OCI-LY7 (cell line): ENCODE measurements at regions not wholly inside any gene's neighbourhood (a gene's known extent, or its start where the extent isn't known, plus 50 kb on each side); places are given as distances from the start of the nearest gene placed in this dataset.

ENCODE experiments used
- BruUV-seq: library from RNA; stranded (reverse); fragments of 400-500 nt; replicated peaks from 2 replicates; lab custom pipeline; 2021; lab: Mats Ljungman, UMichigan
- CTCF ChIA-PET: fragments of 300-600 bp; sonication (Branson Sonifier 250); formaldehyde crosslinking; loops from one replicate; lab custom pipeline; 2022; ENCODE audit warnings: antibody characterized with exemption; ENCODE audit not compliant: unreplicated experiment; lab: Charles Lee
- POLR2A ChIA-PET: fragments of 300-600 bp; sonication (Branson Sonifier 250); formaldehyde crosslinking; loops from one replicate; lab custom pipeline; 2022; ENCODE audit warnings: antibody characterized with exemption; lab: Charles Lee
- DNase-seq: peaks from one replicate; pipeline ENCODE4 v3.0.0-alpha.2; 2015; ENCODE audit warnings: low spot score
- H2AFZ ChIP-seq: fragments of 200-600 bp; sonication (generic), shearing (Covaris generic); 2 replicates; pipeline ENCODE4 v1.6.1; 2014; ENCODE audit warnings: mild to moderate bottlenecking, antibody characterized with exemption, low read length, moderate library complexity
- H3K27ac ChIP-seq: fragments of 200-600 bp; sonication (generic); 2 replicates; pipeline ENCODE4 v1.5.1; 2014; ENCODE audit warnings: mixed run types, low read depth, mild to moderate bottlenecking, moderate library complexity, low read length, inconsistent platforms; ENCODE audit not compliant: poor library complexity, severe bottlenecking
- H3K36me3 ChIP-seq: fragments of 200-600 bp; sonication (generic); 2 replicates; pipeline ENCODE4 v1.6.1; 2014; ENCODE audit warnings: mild to moderate bottlenecking, antibody characterized with exemption, low read length, moderate library complexity, mixed read lengths; ENCODE audit not compliant: insufficient read depth
- H3K4me1 ChIP-seq: fragments of 200-600 bp; sonication (generic); 2 replicates; pipeline ENCODE4 v1.5.1; 2014; ENCODE audit warnings: mild to moderate bottlenecking, low read length; ENCODE audit not compliant: insufficient read depth, poor library complexity, severe bottlenecking
- H3K4me2 ChIP-seq: fragments of 200-600 bp; sonication (generic); 2 replicates; pipeline ENCODE4 v1.6.1; 2014; ENCODE audit warnings: mild to moderate bottlenecking, low read length
- H3K4me3 ChIP-seq: fragments of 200-600 bp; sonication (generic); 2 replicates; pipeline ENCODE4 v1.5.1; 2014; ENCODE audit warnings: mild to moderate bottlenecking, low read depth, low read length; ENCODE audit not compliant: poor library complexity, severe bottlenecking
- H3K79me2 ChIP-seq: fragments of 200-600 bp; sonication (generic); 2 replicates; pipeline ENCODE4 v1.6.1; 2016; ENCODE audit warnings: low read depth, mild to moderate bottlenecking, low read length, moderate library complexity, mixed read lengths; ENCODE audit not compliant: insufficient read depth
- H3K9me2 ChIP-seq: fragments of 200-600 bp; sonication (generic); 2 replicates; pipeline ENCODE4 v1.6.1; 2016; ENCODE audit warnings: mild to moderate bottlenecking, low read length, mixed read lengths; ENCODE audit not compliant: insufficient read depth
- H3K9me3 ChIP-seq: fragments of 200-600 bp; sonication (generic); 2 replicates; pipeline ENCODE4 v1.6.1; 2014; ENCODE audit warnings: mild to moderate bottlenecking, mixed run types, low read length, mixed read lengths
- H4K20me1 ChIP-seq: fragments of 200-600 bp; sonication (generic); 2 replicates; pipeline ENCODE4 v1.6.1; 2014; ENCODE audit warnings: mild to moderate bottlenecking, antibody characterized with exemption, low read length, moderate library complexity, mixed read lengths; ENCODE audit not compliant: insufficient read depth
- CTCF ChIP-seq: fragments of 200-600 bp; sonication (generic); conservative IDR thresholded peaks from 2 replicates; pipeline ENCODE4 v1.5.1; 2014; ENCODE audit warnings: mild to moderate bottlenecking, antibody characterized with exemption, low read length, moderate library complexity, mixed read lengths
- EZH2phosphoT487 ChIP-seq: fragments of 200-600 bp; sonication (generic); IDR thresholded peaks from 2 replicates; pipeline ENCODE4 v1.6.1; 2018; ENCODE audit warnings: low read depth, borderline replicate concordance, mild to moderate bottlenecking, mixed run types, antibody characterized with exemption, low read length, moderate library complexity, mixed read lengths
- intact Hi-C: fragments of 100-400 bp; cut with micrococcal nuclease; formaldehyde crosslinking; loops from one replicate; pipeline ENCODE4 v1.10.0; 2022; ENCODE audit not compliant: unreplicated experiment

DNA sequence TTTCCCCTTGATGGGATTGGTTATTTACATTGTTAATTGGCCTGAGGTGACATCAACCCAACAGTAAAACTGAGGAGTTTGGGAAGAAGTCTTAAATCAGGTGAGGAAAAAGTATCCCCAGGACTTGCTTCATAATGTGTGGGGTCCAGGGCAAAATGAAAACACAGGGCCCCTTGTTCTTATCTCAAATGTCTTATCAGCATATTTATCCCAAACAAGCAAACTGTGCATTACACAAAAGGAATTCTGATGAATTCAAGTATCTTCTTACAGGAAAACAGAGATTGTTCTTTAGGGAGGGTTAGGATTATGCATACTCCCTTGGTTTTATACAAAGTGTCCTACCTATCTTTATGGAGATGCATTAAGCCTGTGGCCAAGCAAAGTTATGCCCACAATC is 178.4 kb downstream of the SPTSSA start:
- H3K9me2 ChIP-seq, result no peaks in the 10 kb centered on the region
- H4K20me1 ChIP-seq, result no peaks in the 10 kb centered on the region
- H3K27ac ChIP-seq, result no peak overlapping the region
- H3K4me1 ChIP-seq, result no peaks in the 10 kb centered on the region
- CTCF ChIA-PET, result no interaction called here
- no peaks in the 10 kb centered on the region for H3K36me3 ChIP-seq
- no peaks in the 10 kb centered on the region for H3K9me3 ChIP-seq
- intact Hi-C loops, result no loop called here
- POLR2A ChIA-PET, result no interaction called here
- no peaks in the 10 kb centered on the region for H3K79me2 ChIP-seq
- H3K4me3 ChIP-seq, result no peak overlapping the region
- H3K4me2 ChIP-seq, result no peak overlapping the region
- no peak for DNase-seq
- BruUV-seq, result no TSS peak
- H2AFZ ChIP-seq, result no peak overlapping the region
- TF ChIP-seq CTCF (no peak), EZH2phosphoT487 (no peak)

DNA sequence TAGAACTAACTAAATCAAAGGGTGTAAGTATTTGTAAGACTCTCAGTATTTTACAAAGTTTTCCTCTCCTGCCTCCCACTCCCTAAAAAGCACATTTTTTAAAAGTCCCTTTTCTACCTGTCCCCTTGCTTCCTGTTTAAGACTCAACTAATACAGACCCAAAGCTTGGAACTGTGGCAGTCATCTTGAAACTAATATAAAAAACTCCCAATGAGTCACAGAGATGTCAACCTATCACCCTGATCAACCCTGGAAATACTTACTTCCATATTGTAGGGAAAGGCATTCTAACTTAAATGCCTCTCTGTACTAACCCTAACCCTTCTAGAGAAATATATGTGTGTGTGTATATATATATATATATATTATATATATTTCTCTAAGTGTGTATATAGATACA is 184.8 kb downstream of the SPTSSA start:
- H2AFZ ChIP-seq, result no peak overlapping the region
- ChIA-PET POLR2A (no interaction called here), CTCF (no interaction called here)
- no peak for TF ChIP-seq CTCF
- TF ChIP-seq EZH2phosphoT487, result no peak
- no peaks in the 10 kb centered on the region for H3K4me1 ChIP-seq
- no peak overlapping the region for H3K4me2 ChIP-seq
- no peak overlapping the region for H3K4me3 ChIP-seq
- no peak overlapping the region for H3K27ac ChIP-seq
- H3K36me3 ChIP-seq, result no peaks in the 10 kb centered on the region
- intact Hi-C loops, result no loop called here
- no TSS peak for BruUV-seq
- no peaks in the 10 kb centered on the region for H3K9me2 ChIP-seq
- H3K79me2 ChIP-seq, result no peaks in the 10 kb centered on the region
- DNase-seq, result no peak
- no peaks in the 10 kb centered on the region for H4K20me1 ChIP-seq
- H3K9me3 ChIP-seq, result no peaks in the 10 kb centered on the region

- H3K4me1 ChIP-seq, result no peaks in the 10 kb centered on the region
- no peak overlapping the region for H3K4me3 ChIP-seq
- H3K9me2 ChIP-seq, result no peaks in the 10 kb centered on the region
- no peaks in the 10 kb centered on the region for H3K79me2 ChIP-seq
- H3K36me3 ChIP-seq, result no peaks in the 10 kb centered on the region
- intact Hi-C loops, result no loop called here
- no peak overlapping the region for H3K27ac ChIP-seq
- ChIA-PET POLR2A (no interaction called here), CTCF (no interaction called here)
- BruUV-seq, result no TSS peak
- no peaks in the 10 kb centered on the region for H4K20me1 ChIP-seq
- H3K4me2 ChIP-seq, result no peak overlapping the region
- no peaks in the 10 kb centered on the region for H3K9me3 ChIP-seq
- DNase-seq, result no peak
- H2AFZ ChIP-seq, result no peak overlapping the region
- TF ChIP-seq CTCF (no peak), EZH2phosphoT487 (no peak)
Observed at GRCh38 chr14:34275530-34275929, 186.5 kb downstream of the SPTSSA start.
